Ramos (cell line): ENCODE measurements at regions not wholly inside any gene's neighbourhood (a gene's known extent, or its start where the extent isn't known, plus 50 kb on each side); places are given as distances from the start of the nearest gene placed in this dataset.

Experiments used
- in situ Hi-C: fragments of 300-500 bp; cut with MboI; formaldehyde crosslinking; loops from one replicate; pipeline ENCODE4 v1.14.3; 2022; ENCODE audit warnings: low sequenced_read_pairs; ENCODE audit not compliant: unreplicated experiment

GRCh38 chr1:93749487-93749886 lies 67.8 kb upstream of the BCAR3 start:
- in situ Hi-C loops, result no loop called here

- in situ Hi-C loops, result no loop called here
Observed at GRCh38 chr1:93746021-93746812, 64.6 kb upstream of the BCAR3 start.

GRCh38 chr1:93744299-93744988 lies 62.8 kb upstream of the BCAR3 start:
- in situ Hi-C loops, result no loop called here

- in situ Hi-C loops, result no loop called here
Observed at GRCh38 chr1:93743465-93743864, 61.8 kb upstream of the BCAR3 start.

- in situ Hi-C loops, result no loop called here
Observed at GRCh38 chr1:93740601-93741031, 59.0 kb upstream of the BCAR3 start.

GRCh38 chr1:93740157-93740556 lies 58.5 kb upstream of the BCAR3 start:
- in situ Hi-C loops, result no loop called here

- in situ Hi-C loops, result loop anchor here (10.0 kb wide), 1 partner anchor 105 kb away; no protein-coding TSS in a partner anchor
Observed at GRCh38 chr1:93739472-93739871, 57.8 kb upstream of the BCAR3 start.

- in situ Hi-C loops, result loop anchor here (10.0 kb wide), 1 partner anchor 104 kb away; no protein-coding TSS in a partner anchor
Observed at GRCh38 chr1:93738926-93739325, 57.3 kb upstream of the BCAR3 start.

GRCh38 chr1:93738075-93738622 lies 56.5 kb upstream of the BCAR3 start:
- in situ Hi-C loops, result loop anchor here (10.0 kb wide), 1 partner anchor 103 kb away; no protein-coding TSS in a partner anchor

GRCh38 chr1:93735722-93736121 lies 54.1 kb upstream of the BCAR3 start:
- in situ Hi-C loops, result loop anchor here (10.0 kb wide), 1 partner anchor 101 kb away; no protein-coding TSS in a partner anchor

GRCh38 chr1:93734999-93735398 lies 53.4 kb upstream of the BCAR3 start:
- in situ Hi-C loops, result loop anchor here (10.0 kb wide), 1 partner anchor 100 kb away; no protein-coding TSS in a partner anchor

- in situ Hi-C loops, result loop anchor here (10.0 kb wide), 1 partner anchor 99 kb away; no protein-coding TSS in a partner anchor
Observed at GRCh38 chr1:93733340-93733739, 51.7 kb upstream of the BCAR3 start.

- in situ Hi-C loops, result loop anchor here (10.0 kb wide), 1 partner anchor 98 kb away; no protein-coding TSS in a partner anchor
Observed at GRCh38 chr1:93732514-93732913, 50.9 kb upstream of the BCAR3 start.
